Eye (tissue), 1 donor: ENCODE measurements at regions not wholly inside any gene's neighbourhood (a gene's known extent, or its start where the extent isn't known, plus 50 kb on each side); places are given as distances from the start of the nearest gene placed in this dataset.
"Not testable (repeated sequence)": the region's sequence is repeated elsewhere in the genome, so short reads cannot be mapped to it uniquely, and the experiment has no call there.

ENCODE experiments used
- DNase-seq: peaks from one replicate; pipeline ENCODE4 v3.0.0-alpha.2; 2015

DNA sequence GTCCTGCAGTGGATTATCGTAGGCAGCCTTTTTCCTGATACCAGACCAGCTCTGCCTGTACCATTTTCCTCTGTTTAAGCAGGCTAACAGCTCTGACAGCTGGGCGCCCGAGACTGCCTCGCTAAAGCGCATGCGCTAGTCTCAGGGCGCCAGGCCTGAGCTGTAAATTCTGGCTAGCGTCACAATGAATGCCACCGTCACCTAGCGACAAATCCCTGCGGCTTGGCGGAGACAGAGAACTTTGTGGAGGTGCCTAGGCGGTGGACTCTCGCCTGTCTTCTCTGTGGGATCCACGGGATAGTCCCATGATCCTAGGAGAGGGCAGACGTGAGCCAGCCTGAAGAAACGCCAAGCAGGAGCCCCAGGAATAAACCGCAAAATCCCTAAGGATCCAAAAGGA lies 573.9 kb downstream of the KCNJ18 start:
- no peak for DNase-seq

DNA sequence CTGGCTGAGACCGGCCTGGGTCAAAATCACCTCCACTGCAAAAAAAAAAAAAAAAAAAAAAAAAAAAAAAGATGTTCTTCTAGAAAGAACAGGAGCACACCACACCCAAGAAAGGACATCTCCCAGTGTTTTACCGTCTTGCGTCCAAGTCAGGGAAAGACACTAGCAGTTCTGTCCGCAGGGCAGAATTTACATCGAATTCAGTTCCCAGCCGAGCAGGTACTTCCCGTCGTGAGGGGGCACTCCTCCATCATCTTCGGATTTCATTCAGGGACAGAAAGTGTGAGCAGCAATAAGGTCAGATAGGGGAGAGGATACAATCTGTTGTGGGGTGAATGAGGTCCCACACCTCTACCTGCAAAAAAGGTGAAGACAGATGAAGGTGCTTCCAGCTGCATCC lies 574.7 kb downstream of the KCNJ18 start:
- no peak for DNase-seq

DNA sequence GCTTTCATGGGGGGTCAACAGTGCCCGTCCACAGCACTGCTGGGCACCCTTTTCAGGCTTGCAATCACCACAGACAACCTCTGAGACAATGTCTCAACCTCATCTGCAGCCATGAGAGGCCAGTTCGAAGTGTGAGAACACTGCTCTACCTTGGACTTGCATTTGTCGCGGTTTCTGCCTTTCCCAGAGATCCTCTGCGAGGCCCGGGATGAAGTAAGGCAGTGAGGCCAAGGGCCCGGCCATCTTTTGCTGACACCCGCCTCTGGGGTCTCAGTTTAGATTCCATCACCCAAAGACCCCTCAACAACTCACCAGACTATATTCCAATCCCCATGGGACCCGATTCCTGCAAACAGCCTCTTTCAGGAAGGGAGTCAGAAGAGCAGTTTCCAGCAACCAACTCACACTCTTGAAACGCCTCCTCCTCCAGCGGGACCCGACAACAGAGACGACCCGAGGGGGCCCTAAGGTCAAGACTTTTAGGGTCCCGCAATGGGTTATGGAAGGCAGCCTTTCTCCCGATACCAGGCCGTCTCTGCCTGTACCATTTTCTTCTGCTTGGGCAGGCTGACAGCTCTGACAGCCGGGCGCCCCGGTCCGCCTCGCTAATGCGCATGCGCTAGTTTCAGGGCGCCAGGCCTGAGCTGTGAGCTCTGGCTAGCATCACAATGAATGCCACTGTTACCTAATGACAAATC lies 576.0 kb downstream of the KCNJ18 start:
- DNase-seq = no peak

DNA sequence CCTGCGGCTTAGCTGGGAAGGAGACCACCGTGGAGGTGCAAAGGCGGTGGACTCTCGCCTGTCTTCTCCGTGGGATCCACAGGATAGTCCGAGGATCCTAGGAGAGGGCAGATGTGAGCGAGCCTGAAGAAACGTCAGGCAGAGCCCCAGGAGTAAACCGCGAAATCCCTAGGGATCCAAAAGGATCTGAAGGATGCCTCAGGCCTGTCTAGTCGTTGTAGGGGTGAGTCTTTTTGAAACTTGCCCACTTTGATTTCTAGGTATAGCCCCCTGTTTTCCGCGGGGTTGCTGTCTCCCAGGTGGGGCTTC lies 576.5 kb downstream of the KCNJ18 start:
- DNase-seq = no peak

DNA sequence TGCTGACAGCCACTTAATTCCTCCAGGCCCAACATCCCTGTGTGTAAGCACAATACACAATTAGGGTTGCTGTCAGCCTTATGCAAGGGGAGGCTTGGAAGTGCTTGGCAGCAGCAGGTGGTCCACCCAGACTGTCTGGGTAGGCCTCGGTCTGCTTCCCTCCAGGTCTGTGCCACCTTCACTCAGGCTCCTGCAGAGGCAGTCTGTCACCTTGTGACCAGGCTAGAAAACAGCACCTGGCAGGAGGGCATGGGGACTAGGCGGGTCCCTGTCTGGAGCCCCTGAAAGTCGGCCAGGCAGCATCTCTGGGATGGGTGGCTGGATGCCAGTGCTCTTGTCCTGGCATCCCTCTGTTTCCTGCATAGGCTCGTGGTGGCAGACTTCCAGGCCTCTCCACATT lies 578.1 kb downstream of the KCNJ18 start:
- no peak for DNase-seq

DNA sequence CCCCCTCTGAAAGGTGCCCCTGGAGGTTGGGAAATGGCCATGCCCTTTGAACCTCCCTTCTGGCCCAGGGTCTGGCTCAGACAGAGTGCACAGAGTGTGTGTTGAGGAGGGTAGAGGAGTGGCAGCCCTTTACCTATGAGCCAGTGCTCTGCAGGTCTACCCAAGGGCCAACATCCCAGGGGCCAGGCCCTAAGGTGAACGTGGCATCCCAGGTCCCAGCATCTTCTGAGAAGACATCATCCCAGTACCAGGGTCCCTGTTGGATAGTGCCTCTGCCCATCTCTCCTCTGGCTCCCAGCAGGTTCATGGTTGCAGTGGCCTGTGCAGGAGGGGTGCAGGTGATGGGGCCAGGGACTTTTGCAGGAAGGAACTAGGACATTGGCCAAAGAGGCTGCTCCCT lies 578.5 kb downstream of the KCNJ18 start:
- not testable (repeated sequence) for DNase-seq

DNA sequence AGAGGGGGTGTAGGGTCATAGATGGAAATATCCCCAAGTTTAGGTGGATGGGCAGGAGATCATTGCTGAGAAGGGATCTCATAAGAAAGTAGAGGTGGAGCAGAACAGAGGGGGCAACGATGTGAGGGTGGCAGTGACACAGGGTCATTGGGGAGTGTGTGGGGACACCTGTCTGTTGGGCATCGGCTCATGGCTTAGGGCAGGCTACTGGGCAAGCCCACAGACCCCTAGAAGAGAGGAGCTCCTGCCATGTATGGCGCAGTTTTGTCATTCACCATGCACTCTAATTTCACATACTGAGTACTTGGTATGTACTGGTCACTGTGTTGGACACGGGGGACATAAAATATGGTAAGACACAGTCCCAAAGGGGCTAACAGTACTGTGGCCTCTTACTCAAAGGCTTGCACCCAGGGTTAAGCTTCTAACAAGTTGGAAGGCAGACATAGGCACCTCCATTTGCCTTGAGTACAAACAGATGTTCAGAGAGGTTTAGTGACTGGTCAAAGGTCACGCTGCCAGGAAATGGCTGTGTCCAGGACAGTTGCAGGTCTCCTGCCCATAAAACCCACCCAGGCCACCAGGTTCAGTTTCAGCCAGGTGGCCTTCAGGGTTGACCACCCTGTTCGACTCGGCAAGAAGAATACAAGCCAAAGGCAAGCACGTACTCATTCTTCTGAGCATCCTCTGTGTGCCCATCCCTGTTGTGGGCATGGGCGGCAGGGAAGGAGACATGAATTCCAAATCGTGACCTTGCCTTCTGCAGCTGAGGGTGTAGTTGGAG lies 580.2 kb downstream of the KCNJ18 start:
- no peak for DNase-seq

DNA sequence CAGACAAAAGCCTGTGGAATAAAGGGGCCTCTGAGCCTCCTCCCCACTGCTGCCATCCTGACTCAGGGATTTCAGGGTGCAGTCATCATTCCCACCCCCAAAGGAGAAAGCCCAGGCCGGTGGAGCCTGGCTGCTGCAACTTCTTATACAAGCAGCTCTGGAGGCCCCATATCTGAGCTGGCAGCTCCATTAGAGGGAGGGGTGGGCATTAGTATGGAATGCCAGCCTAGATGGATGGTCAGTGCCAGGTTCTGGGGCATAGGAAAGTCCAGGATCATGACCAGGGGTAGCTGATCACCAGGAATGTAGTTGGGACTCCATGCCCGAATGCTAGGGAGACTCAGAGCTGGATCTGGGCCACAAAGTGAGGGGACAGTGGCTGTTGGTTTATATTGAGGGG lies 581.0 kb downstream of the KCNJ18 start:
- no peak for DNase-seq

DNA sequence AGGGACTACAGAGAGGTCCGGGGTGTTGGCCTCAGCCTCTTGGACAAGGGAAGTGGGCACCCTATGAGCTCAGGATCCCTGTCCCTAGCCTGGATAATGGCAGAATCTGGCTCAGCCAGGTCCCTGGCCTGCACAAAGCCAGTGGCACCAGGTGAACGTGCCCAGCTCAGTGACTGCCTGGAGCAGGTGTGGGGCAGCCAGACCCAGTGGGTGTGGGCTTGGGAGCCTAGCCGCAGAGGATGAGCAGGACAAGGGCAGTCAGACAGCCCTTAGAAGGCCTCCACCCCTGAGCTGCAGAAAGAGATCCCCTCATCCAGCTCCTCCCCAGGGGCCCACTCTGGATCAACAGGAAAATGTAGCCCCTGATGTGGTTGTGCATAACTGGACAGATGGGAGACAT lies 585.3 kb downstream of the KCNJ18 start:
- DNase-seq = no peak

DNA sequence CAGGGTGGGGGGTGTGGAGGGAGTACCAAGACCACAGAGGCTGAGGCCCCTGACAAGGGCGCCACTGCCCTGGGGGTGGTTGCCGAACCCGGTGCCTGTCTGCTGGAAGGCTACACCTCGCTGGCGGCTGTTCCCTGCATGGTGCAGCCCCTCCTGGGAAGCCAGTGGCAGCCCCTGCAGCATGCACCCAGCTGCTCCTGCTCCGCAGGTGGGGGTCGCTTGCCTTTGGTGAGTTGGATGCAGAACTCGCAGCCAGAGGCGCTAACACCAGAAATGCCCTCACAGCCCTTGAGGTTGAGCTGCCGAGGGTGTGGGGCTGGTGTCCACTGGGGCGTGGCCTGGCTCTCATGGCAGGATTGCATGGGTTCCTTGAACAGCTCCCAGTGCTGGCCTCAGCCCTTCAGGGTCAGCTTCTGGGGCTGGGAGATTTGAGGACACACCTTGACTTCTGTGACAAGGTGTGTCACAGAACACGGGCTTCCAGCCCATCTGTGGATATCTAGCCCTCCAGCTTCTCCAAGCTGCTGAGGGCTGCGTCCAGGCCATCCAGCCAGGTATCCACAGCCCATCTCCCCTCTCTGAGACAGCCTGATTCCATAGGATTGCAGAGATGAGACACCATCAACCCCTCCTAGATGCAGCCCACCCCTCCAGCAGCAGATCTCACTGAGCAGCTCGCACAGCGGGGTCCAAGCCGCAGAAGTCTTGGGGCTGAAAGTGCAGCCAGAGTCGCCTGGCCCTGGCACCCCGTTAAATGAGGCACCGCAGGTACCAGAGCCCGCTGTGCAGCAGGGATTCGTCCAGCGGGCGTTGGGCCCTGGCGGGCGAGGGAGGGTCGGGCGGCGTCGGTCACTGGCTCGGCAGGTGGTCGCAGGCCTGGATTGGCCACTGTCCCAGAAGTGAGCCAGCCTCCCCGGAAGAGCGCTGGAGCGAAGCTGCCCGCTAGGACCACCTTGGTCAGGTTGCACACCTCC lies 586.3 kb downstream of the KCNJ18 start:
- DNase-seq = no peak

DNA sequence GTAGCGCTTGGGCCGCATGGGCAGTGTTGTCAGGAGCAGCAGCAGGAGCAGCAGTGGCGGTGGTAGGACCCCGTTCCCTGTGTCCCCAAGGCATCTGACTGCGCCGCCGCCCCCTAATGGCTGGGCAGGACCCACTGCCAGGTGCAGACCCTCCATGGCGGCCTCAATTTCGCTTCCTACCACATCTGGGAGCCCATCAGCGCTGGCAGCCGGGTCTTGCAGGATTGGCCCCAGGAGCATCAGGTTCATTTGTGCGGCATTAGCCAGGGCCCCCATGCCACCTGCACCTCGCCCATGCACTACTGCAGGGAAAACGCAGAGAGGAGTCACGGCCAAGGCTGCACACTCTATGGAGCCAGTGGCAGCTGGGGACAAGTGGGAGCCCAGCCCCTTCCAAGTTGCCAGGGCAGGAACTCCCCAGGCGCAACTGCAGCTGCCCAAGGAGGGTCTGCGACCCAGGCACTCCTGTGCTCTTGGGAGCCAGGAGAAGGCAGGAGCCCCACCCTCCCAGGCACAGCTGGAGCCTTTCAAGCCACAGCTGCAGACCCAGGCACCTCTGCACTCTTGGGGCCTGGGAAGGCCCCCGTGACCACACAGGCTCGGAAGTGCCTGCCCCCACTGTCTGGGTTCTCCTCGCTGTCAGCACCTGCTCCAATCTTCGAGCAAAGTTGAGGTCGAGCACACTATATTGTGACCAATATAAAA lies 594.2 kb downstream of the KCNJ18 start:
- no peak for DNase-seq

DNA sequence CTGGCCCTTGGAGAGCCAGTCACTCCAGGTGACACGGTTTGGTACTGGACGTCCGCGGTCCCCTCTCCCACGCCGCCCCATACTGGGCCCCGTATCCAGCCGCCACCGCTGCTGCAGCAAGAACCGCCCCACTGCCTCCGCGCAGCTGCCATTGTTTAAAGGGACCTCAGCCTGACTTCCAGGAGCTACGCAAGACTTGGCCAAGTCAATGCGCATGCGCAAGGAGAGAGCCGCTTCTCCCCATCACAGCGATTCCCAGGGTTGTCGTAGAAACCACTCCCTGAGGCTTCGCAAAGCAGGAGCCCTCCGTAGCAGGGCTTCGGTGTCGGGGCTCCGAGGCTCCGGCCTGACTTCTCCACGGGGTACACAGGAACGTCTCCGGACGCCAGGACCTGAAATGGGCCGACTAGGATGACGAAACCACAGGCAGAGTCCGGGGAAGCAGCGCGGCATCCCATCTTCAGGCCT lies 606.2 kb downstream of the KCNJ18 start:
- not testable (repeated sequence) for DNase-seq

DNA sequence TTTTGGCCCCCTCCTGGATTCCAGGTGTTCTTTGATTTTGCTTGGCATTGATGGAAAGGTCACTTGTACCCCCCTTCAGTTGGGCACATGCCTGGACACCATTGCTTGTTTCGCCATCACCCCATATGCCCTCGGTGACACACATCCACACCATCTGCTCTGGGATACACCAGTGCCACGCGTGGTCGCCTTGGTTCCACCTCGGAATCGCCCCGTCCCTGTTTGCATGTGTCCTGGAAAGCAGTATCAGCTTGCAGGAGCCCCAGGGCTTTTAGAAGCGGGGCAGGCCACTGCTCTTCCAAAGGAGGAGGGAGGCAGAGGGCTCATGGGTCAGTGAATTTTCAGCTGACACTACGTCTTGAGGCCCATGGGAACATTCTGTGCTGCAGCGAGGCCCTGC lies 607.9 kb downstream of the KCNJ18 start:
- no peak for DNase-seq

DNA sequence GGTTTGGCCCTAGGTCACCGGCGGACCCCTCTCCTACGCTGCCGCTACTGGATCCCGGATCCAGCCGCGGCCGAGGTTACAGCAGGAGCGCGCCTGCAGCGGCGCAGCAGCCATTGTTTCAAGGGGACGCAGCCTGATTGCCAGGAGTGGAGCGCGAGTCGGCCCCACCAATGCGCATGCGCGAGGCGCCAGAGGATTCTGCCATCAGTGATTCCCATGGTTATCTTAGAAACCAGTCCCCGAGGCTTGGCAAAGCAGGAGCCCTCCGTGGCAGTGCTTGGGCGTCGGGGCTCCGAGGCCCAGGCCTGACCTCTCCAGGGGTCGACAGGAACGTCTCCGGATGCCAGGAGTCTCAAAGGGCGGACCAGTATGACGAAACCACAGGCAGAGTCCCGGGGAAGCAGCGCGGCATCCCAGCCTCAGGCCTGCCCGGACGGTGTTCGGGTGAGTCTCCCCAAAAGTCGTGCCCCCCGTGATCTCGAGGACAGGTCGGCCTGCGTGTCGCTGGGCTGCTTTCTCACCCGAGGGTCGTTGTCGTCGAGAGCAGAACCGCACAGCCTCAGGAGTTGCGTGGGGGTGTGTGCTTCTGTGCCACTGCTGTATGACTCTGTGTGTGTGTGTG lies 608.5 kb downstream of the KCNJ18 start:
- no peak for DNase-seq

DNA sequence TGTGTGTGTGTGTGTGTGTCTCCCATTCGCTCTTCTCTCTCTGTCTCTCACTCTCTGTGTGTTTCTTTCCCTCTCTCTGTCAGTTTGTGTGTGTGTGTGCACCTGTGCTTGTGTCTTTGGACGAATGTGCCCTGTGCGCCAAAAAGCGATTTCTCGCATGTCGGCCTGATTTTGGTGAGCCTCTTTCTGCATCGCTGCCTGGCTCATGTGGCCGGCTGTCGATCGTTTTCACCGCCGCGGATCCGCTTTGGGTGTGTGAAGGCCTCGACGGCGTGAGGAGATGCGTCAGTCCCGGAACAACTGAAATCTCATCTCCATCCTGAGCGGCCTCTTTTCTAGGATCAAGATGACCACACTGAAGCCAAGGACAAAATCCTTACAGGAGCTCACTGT lies 609.0 kb downstream of the KCNJ18 start:
- DNase-seq = no peak

DNA sequence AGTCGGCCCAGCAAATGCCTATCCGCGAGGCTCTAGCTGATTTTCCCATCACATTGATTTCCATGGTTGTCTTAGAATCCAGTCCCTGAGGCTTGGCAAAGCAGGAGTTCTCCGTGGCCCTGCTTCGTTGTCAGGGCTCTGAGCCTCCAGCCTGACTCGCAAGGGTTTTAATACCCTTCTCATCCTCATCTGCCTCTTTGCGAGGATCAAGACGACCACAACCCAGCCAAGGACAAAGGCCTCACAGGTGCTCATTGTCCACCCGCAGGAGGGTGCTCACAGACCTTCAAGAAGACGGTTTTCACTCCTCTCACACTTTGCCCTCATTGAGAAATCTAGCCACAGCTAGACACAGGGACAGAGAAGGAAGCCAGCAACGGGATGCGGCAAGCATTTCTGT lies 610.8 kb downstream of the KCNJ18 start:
- DNase-seq = no peak

DNA sequence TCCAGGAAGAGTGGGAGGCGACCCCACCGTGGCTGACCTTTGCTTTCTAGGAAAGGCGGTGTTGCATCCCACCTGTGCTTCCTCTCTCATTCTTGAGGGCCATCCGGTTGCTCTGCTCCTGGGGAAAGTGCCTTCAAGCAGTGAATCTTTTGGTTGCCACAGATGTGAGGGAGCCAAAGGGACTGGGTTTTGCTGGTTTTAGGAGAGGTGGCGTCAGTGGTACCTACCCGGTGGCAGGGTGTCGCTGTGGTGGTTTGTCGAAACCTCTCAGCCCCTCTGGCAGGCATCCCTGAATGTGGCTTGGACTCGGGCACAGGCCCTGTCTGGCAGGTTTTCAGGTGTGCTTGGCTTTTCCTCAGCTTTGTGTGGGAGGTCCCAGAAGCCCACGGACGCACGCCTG lies 611.5 kb downstream of the KCNJ18 start:
- DNase-seq = no peak

DNA sequence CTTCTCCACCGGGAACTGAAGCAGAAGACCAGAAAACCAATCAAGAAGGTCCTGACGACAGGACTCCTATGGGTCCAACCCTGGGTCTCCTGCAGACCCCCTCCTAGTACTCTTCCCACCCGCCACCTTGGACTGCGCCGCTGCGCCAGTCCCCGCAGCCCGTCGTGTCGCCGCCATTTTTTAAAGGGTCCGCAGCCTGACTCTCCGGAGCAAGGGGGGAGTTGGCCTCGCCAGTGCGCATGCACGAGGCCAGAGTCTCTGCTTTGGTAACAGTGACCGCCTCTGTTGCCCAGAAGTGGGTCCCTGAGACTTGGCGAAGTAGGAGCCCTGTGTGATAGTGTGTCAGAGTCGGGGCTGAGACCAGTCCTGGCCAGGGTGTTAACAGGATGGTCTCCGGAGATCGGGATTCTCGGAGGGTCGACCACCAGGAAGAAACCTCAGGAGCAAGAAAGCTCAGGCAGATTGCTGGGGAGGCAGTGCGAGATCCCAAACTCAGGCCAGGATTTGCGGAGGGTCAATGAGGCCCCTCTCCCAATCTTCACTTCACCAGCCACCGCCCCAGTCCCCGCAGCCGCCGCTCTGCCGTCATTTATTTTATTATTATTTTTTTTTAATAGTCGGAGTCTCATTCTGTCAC lies 612.5 kb downstream of the KCNJ18 start:
- DNase-seq = no peak

DNA sequence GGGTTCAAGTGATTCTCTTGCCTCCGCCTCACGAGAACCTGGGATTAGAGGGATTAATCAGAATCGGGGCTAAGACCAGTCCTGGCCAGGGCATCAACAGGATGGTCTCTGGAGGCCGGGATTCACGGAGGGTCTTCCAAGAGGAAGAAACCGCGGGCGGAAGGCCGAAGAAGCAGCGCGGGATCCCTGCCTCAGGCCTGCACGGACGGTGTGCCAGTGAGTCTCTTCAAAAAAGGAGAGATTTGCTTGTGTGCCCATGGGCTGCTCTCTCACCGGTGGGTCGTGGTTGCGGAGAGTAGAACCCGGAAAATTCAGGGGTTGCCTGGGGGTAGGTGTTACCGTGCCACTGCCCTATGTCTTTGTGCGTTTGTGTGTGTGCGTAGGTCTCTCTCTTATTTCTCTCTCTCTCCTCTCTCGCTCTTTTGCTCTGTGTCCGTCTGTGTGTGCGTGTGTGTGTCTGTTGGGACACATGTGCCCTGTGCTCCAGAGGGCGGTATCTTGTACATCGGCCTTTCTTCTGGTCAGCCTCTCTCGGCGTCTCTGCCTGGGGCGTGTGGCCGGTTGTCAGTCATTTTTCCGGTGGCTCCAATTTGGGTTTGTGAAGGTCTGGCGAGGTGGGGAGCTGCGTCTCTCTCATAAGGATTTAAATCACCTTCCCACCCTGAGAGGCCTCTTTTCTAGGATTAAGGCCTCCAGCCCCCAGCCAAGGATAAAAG lies 613.2 kb downstream of the KCNJ18 start:
- no peak for DNase-seq

DNA sequence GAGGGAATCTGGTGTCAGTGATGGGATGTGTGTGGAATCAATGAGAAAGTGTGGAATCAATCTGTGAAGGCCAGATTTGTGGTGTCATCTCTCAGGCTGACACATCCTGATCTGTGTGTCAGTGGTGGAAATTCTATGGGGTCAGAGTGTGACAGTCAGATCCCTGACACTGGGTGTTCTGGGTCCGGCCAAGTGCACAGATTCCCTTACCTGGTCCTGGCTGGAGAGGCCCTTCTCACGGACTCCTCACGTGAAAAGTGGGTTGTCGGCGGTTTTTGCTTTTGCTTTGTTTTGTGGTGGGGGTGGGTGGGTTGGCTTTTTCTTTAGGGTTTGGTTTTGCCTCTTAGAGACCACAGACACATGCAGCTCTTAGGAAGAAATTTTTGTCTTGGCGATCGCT lies 618.0 kb downstream of the KCNJ18 start:
- DNase-seq = not testable (repeated sequence)
